HG03095 (cell line): ENCODE measurements at regions not wholly inside any gene's neighbourhood (a gene's known extent, or its start where the extent isn't known, plus 50 kb on each side); places are given as distances from the start of the nearest gene placed in this dataset.

Experiments used
- ATAC-seq: cut with Tn5 transposase; IDR thresholded peaks from one replicate; pipeline ENCODE4 v1.9.1; 2021; ENCODE audit warnings: moderate library complexity; ENCODE audit not compliant: unreplicated experiment

- ATAC-seq, result no peak
Measured at GRCh38 chr11:95494856-95495255, 263.9 kb upstream of the SESN3 start.

DNA sequence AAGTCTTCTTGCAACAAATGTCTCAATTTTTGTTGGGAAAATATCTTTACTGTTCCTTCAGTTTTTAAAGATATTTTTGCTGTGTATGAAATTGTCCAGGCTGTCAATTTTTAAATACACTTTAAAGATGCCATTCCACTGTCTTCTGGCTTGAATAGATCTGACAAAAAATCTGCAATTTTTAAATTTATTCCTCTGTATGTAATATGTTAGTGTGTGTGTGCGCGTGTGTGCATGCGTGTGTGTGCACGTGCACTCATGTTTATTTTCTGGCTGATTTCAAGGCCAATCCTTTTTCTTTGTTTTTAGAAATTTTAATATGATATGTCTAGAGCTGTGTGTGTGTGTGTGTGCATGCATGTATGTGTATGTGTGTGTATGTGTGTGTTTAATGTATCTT lies 263.2 kb upstream of the SESN3 start:
- ATAC-seq, result no peak

- ATAC-seq, result no peak
Measured at GRCh38 chr11:95490625-95491024, 259.6 kb upstream of the SESN3 start.

DNA sequence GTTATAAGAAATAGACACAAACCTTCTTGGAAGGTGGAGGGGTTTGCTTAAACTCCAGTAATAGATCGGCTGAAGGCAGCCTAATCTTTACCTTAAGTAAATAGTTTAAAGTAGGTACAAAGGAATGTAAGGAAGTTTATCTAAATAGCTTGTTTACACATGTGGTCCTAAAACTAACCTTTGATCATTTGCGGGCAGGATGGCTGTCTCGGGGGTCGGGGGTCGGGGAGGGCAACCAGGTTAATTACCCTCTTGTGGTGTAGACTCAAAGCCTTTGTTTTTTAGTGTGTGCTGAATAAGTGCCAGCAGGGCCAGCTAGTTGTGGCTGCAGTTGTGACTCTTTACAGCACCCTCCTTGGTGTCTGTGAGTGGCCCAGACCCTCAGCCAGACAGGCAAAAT lies 256.9 kb upstream of the SESN3 start:
- ATAC-seq, result no peak

- peak; percentile 100 for ATAC-seq
Measured at GRCh38 chr11:95487391-95487790, 256.4 kb upstream of the SESN3 start.

- ATAC-seq, result no peak
Measured at GRCh38 chr11:95486979-95487378, 256.0 kb upstream of the SESN3 start.

DNA sequence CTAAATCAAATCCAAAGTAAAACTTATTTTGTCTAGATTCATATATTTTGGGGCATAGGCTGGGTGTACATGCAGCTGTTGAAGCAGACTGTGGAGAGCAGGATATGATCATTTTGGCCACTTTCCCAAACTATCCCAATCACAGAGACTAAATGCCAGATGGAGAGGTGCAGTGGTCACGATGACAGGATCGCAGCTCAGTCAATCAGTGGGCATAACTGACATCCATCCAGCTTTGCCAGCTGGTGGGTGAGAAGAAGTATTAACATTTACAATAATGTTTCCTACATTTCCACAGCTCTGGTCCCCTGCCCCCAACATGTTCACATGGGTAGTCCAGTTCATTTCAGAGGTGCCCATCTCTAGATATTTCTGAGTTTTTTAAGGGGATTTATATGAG lies 255.5 kb upstream of the SESN3 start:
- no peak for ATAC-seq

- no peak for ATAC-seq
Measured at GRCh38 chr11:95485115-95485900, 254.3 kb upstream of the SESN3 start.

GRCh38 chr11:95483339-95483738 lies 252.3 kb upstream of the SESN3 start:
- no peak for ATAC-seq

DNA sequence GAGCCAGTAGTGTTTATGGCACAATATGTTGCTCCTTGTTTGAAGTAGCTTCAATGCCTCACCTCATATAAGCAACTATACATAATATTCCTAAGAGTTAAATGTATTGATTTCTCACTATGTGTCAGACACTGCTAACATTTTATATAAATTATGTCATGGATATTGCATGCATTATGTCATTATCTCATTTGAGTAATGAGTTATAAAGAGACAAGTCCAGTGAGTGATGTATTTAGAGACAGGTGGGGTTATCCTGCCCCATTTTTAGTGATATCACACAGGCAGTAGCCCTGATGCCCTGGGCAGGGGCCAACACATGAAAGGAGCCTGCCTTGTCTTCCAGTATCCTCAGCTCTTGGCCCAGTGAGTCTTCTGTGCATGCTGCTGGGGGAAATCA lies 247.0 kb upstream of the SESN3 start:
- no peak for ATAC-seq

DNA sequence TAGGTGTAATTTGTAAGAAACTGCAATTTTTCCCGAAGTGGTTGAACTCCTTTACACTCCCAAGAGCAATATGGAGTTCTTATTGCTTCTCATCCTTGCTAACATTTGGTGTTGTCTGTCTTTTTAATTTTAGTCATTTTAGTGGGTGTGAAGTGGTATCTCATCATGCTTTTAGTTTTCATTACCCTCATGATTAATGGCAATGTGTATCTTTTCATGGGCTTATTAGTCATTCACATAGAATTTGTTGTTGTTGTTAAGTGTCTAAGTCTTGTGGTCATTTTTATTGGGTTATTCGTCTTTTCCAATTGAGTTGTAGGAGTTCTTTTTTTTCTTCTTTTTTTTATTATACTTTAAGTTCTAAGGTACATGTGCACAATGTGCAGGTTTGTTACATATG lies 238.3 kb upstream of the SESN3 start:
- ATAC-seq, result no peak

- no peak for ATAC-seq
Measured at GRCh38 chr11:95466416-95466815, 235.4 kb upstream of the SESN3 start.

DNA sequence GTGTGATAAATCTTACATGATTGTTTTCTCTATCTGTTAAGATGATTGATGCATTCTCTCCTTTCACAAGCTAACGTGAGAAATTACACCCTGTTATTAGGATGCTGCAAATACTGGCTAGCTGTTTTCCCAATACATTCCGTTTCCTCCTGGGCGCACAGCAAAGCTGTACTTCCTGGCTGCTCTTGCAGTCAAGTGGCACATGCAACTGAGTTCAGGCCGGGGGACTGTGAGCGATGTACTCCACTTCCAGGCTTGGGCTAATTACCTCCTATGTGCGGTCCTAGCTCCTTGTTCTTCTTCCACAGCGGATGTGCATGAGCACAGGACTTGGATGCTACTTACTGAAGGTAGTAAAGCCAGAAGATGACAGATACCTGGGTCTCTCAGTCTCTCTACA lies 234.9 kb upstream of the SESN3 start:
- no peak for ATAC-seq

DNA sequence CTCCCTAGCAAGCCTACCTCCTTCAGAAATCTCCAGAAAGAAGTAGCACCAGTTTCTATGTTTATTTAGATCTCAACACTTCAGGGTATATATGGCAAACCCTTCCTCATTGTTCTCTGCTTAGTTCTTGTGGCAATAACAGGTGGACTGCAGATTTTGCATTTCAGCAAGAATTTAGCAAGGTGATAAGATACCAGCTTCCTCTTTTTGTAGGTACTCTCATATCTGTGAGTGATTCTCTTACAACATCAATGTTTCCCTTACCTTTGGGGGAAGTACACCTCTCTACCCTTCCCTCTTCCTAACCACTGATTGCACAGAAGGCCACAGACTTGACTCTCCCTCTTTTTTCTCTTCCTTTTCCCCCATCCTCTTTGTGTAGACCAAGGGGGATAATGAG lies 230.9 kb upstream of the SESN3 start:
- ATAC-seq, result no peak

GRCh38 chr11:95461348-95461747 lies 230.3 kb upstream of the SESN3 start:
- ATAC-seq, result no peak

DNA sequence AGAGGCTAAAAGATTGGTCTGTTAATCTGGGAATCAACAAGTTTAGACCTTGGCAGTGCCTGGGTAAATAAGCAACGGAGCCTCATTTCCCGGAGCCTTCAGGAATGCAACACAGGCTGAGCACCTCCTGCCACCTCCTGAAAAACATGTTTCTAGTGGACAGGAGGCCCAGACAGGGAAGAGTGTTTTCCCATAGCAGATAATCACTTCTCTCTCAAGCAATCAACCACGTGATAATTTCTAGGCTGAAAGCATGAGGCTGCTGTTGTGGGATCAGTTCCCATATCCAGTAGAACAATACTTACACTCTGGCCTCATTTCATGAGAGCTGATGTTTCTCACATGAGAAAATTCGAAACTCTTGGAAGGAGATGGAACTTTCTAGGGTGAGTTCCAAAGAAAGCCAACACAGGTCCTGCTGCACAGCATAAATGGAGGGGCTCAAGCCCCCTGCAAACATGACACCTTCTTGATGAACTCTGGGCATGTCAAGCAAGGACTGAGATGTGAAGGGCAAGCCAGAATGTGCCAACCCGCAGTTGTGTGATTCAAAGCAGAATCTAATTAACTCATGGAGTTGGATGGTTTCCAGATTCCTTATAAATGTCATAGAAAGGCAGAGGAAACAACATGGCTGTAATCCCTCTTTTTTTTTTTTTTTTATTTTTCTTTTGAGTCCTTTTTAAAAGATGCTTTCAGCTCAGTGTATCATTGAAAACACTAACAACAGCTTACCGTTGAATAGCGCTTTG lies 228.5 kb upstream of the SESN3 start:
- ATAC-seq, result no peak

- ATAC-seq, result no peak
Measured at GRCh38 chr11:95456714-95457491, 225.9 kb upstream of the SESN3 start.

- ATAC-seq, result peak; percentile 63
Measured at GRCh38 chr11:95455228-95455970, 224.4 kb upstream of the SESN3 start.

DNA sequence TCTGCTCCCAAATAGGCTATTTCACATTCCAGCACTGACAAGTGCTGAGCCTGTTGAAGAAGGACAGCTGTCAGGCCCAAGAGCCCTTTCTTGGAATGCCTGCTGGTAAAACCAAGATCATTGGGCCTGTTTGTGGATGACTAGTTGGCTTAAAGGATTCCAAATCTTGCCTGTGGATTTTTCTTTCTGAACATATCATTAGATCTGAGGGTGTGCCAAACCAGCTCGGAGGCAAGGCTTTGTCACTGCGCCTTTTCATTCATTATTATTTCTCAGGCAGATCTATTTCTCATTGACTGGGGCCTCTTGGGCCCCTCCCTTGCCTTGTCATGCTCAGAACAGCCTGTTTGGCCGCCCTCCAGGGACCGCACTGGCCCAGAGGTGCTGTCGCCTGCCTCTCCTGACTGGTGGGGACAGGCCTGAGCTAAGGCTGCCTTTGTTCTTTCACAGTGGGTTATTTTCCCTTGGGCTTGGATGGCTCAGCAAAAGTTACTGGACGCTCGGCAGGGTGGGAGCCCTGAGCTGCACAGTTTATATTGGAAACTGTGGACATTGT lies 222.7 kb upstream of the SESN3 start:
- ATAC-seq, result no peak

- ATAC-seq, result no peak
Measured at GRCh38 chr11:95451682-95452081, 220.7 kb upstream of the SESN3 start.

DNA sequence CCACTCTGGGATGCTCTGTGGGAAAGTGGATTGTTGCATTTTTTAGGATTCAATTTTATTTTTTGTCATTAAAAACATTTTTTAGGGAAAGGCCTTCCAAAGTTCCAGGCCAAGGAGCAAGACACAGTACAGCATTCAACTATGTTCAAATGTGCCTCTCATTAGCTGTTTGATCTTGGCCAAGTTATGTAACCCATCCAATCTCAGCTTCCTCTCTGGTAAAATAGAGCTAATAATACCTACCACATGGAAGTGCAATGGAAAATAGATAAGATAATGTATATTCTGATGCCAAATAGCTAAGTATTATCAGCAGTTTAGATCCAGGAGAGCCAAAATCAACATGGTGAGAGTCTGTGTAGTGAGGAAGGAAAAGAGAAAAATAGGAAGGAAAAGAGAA lies 220.3 kb upstream of the SESN3 start:
- ATAC-seq, result no peak
